ENCODE measurements at regions not wholly inside any gene's neighbourhood (a gene's known extent, or its start where the extent isn't known, plus 50 kb on each side); places are given as distances from the start of the nearest gene placed in this dataset.
A peak's percentile ranks its signal among the peaks of the same experiment; 100 is the strongest.
"Not testable (repeated sequence)": the region's sequence is repeated elsewhere in the genome, so short reads cannot be mapped to it uniquely, and the experiment has no call there.

DNA sequence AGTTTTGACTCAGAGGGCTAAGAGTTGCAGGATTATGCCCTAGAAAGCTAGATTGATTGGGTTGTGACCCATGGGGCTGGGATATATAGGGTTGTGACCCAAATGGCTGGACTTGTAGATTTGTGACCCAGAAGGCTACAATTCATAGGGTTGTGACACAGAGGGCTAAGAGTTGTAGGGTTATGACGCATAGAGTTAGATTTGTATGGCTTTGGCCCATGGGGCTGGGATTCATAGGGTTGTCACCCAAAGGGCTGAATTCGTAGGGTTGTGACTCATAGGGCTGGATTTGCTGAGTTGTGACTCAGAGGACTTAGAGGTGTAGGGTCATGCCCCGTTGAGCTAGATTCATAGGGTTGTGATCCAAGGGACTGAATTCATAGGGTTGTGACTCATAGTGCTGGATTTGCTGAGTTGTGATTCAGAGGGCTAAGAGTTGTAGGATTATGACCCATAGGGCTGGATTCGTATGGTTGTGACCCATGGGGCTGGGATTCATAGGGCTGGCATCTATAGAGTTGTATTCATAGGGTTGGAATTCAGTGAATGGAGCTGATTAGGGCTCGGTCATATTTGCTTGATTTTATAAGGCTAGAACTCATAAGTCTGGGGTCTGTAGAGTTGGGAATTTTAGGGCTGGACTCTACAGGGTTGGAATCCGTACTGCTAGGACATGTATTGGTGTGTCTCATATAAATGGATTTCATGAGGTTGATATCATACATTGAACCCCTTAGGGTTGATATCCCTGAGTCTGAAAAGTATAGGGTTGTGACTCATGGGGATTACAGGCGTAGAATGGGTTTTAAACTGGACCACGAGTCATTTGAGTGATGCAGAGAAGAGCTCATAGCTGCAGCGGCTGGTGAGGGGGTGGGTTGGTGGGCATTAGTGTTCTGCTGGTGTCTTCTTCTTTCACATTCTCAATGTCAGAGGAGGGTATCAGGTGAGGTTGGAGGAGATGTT is 125.7 kb downstream of the CRLF2 start:
- H3K4me3 ChIP-seq (ENCODE audit: low read length), result no peak overlapping the region
- H3K79me1 ChIP-seq (ENCODE audit: low read length), result no peaks in the 10 kb centered on the region
- no peak overlapping the region for H2AK5ac ChIP-seq (ENCODE audit: low read length)
- H3K79me2 ChIP-seq (ENCODE audit: control insufficient read depth, insufficient read depth, low read length), result no peaks in the 10 kb centered on the region
- H2BK15ac ChIP-seq (replicated peaks; ENCODE audit: low read depth), result no peak overlapping the region
- H3K9ac ChIP-seq (ENCODE audit: low read length), result no peak overlapping the region
- no peaks in the 10 kb centered on the region for H3K27me3 ChIP-seq (ENCODE audit: insufficient read depth, low read length, poor library complexity)
- no peaks in the 10 kb centered on the region for H3K4me1 ChIP-seq (ENCODE audit: control insufficient read depth, low read depth, low read length)
- H3K18ac ChIP-seq (ENCODE audit: low read length), result no peak overlapping the region
- no peak overlapping the region for H3K27ac ChIP-seq (ENCODE audit: low read depth, low read length)
- H4K8ac ChIP-seq (ENCODE audit: low read depth, low read length), result no peak overlapping the region
- H2BK5ac ChIP-seq (ENCODE audit: low read length), result no peak overlapping the region
- H3K23ac ChIP-seq (ENCODE audit: low read length), result no peak overlapping the region
- no peaks in the 10 kb centered on the region for H3K36me3 ChIP-seq (ENCODE audit: control insufficient read depth, insufficient read depth, low read length)
- H3K4me2 ChIP-seq (ENCODE audit: low read length), result no peak overlapping the region
- no CpG with 5 or more reads among the region's 9 CpGs for WGBS (ENCODE audit: extremely low coverage, insufficient coverage, low lambda C conversion rate)
- H2BK120ac ChIP-seq (ENCODE audit: low read depth, low read length), result no peak overlapping the region
- no peak overlapping the region for H3K4ac ChIP-seq (ENCODE audit: low read depth, low read length)
- H3K56ac ChIP-seq (ENCODE audit: low read length), result no peak overlapping the region
- no peak for DNase-seq
- no peak overlapping the region for H4K5ac ChIP-seq (ENCODE audit: low read length)

- not testable (repeated sequence) for H3K27ac ChIP-seq (ENCODE audit: low read depth, low read length); H4K5ac ChIP-seq (ENCODE audit: low read length); H3K4me2 ChIP-seq (ENCODE audit: low read length); H3K4me3 ChIP-seq (ENCODE audit: low read length); H3K79me1 ChIP-seq (ENCODE audit: low read length); H2BK5ac ChIP-seq (ENCODE audit: low read length); H3K27me3 ChIP-seq (ENCODE audit: insufficient read depth, low read length, poor library complexity); H4K8ac ChIP-seq (ENCODE audit: low read depth, low read length); H2BK15ac ChIP-seq (replicated peaks; ENCODE audit: low read depth); H3K9ac ChIP-seq (ENCODE audit: low read length); H3K18ac ChIP-seq (ENCODE audit: low read length); H3K4me1 ChIP-seq (ENCODE audit: control insufficient read depth, low read depth, low read length); H3K4ac ChIP-seq (ENCODE audit: low read depth, low read length); H3K56ac ChIP-seq (ENCODE audit: low read length); H3K36me3 ChIP-seq (ENCODE audit: control insufficient read depth, insufficient read depth, low read length); H2BK120ac ChIP-seq (ENCODE audit: low read depth, low read length); H2AK5ac ChIP-seq (ENCODE audit: low read length); DNase-seq; H3K79me2 ChIP-seq (ENCODE audit: control insufficient read depth, insufficient read depth, low read length); H3K23ac ChIP-seq (ENCODE audit: low read length)
- WGBS (ENCODE audit: extremely low coverage, insufficient coverage, low lambda C conversion rate), result no CpG with 5 or more reads among the region's 2 CpGs
Observed at GRCh38 chrX:1085871-1086270, 126.6 kb downstream of the CRLF2 start.

DNA sequence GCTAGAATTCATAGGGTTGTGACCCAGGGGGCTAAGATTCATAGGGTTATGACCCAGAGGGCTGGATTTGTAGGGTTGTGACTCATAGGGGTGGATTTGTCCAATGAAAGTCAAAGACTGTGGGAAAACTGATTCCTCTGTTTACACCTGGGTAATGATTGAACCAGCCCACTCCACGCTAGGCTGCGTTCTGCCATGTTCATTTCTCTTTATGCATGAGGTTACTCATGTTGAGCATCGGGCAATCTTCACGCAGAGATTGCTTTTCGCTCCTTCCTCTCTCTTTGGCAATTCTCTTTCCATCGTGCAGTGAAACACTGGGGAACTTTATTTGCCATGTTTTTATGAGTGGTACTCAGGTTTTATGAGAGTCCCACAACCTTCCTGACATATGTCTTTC is 127.8 kb downstream of the CRLF2 start:
- no peaks in the 10 kb centered on the region for H3K4me1 ChIP-seq (ENCODE audit: control insufficient read depth, low read depth, low read length)

DNA sequence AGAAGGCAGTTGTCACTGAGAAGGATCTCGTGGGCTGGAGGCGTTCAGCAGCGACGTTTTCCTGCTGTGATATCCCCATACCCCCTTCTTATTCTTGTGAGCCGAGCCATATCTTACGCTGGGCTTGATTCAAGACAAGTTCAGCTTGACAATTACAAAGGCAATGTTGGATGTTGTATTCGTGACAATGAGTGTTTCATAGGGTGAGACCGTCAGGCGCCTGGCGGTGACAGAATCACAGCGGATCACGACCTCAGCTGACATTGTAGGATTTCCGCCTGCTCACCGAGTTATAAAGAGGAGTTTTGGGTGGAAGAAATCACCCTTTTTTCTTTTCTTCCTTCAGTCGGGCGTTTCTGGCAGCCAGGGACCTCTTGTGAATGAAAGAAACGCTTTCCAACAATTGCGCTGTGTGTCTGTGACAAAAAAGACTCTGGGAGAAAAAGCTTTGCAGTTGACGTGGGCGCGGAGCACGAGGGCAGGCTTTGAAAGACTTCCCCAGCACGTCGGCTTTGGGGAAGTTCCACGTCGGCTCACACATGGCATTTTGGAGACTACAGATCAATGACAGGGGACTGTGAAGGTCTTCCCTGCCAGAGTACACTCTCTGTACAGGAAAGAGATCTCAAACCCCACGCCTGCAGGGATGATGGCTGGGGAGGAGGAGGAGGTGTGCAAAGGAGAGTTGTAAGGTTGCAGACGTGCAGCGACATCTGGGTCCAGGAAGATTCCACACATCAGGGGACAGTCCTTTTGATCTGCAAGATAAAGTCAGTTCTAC is 135.4 kb downstream of the CRLF2 start:
- H3K18ac ChIP-seq (ENCODE audit: low read length), result no peak overlapping the region
- DNase-seq, result no peak
- H2BK120ac ChIP-seq (ENCODE audit: low read depth, low read length), result no peak overlapping the region
- H3K79me1 ChIP-seq (ENCODE audit: low read length), result no peaks in the 10 kb centered on the region
- H2AK5ac ChIP-seq (ENCODE audit: low read length), result no peak overlapping the region
- H3K4me3 ChIP-seq (ENCODE audit: low read length), result no peak overlapping the region
- peak overlapping the region; percentile 7 for H3K56ac ChIP-seq (ENCODE audit: low read length)
- H3K27me3 ChIP-seq (ENCODE audit: insufficient read depth, low read length, poor library complexity), result no peaks in the 10 kb centered on the region
- H3K27ac ChIP-seq (ENCODE audit: low read depth, low read length), result no peak overlapping the region
- H2BK15ac ChIP-seq (replicated peaks; ENCODE audit: low read depth), result no peak overlapping the region
- H3K4me2 ChIP-seq (ENCODE audit: low read length), result no peak overlapping the region
- no peaks in the 10 kb centered on the region for H3K4me1 ChIP-seq (ENCODE audit: control insufficient read depth, low read depth, low read length)
- H3K23ac ChIP-seq (ENCODE audit: low read length), result no peak overlapping the region
- WGBS (ENCODE audit: extremely low coverage, insufficient coverage, low lambda C conversion rate), result no CpG with 5 or more reads among the region's 29 CpGs
- H3K79me2 ChIP-seq (ENCODE audit: control insufficient read depth, insufficient read depth, low read length), result no peaks in the 10 kb centered on the region
- H3K9ac ChIP-seq (ENCODE audit: low read length), result no peak overlapping the region
- H4K5ac ChIP-seq (ENCODE audit: low read length), result no peak overlapping the region
- H4K8ac ChIP-seq (ENCODE audit: low read depth, low read length), result no peak overlapping the region
- H3K4ac ChIP-seq (ENCODE audit: low read depth, low read length), result no peak overlapping the region
- H3K36me3 ChIP-seq (ENCODE audit: control insufficient read depth, insufficient read depth, low read length), result no peaks in the 10 kb centered on the region
- no peak overlapping the region for H2BK5ac ChIP-seq (ENCODE audit: low read length)

More for the DNA sequence above, 127.8 kb downstream of the CRLF2 start:
- H3K9ac ChIP-seq (ENCODE audit: low read length), result no peak overlapping the region
- H3K4me3 ChIP-seq (ENCODE audit: low read length), result no peak overlapping the region
- H3K56ac ChIP-seq (ENCODE audit: low read length), result no peak overlapping the region
- H4K5ac ChIP-seq (ENCODE audit: low read length), result no peak overlapping the region
- H2AK5ac ChIP-seq (ENCODE audit: low read length), result no peak overlapping the region
- no peak overlapping the region for H2BK15ac ChIP-seq (replicated peaks; ENCODE audit: low read depth)
- H3K36me3 ChIP-seq (ENCODE audit: control insufficient read depth, insufficient read depth, low read length), result no peaks in the 10 kb centered on the region
- no peak overlapping the region for H3K23ac ChIP-seq (ENCODE audit: low read length)
- H3K27me3 ChIP-seq (ENCODE audit: insufficient read depth, low read length, poor library complexity), result no peaks in the 10 kb centered on the region
- no peaks in the 10 kb centered on the region for H3K79me1 ChIP-seq (ENCODE audit: low read length)
- H2BK120ac ChIP-seq (ENCODE audit: low read depth, low read length), result no peak overlapping the region
- no peak overlapping the region for H3K4ac ChIP-seq (ENCODE audit: low read depth, low read length)
- H3K4me2 ChIP-seq (ENCODE audit: low read length), result no peak overlapping the region
- H2BK5ac ChIP-seq (ENCODE audit: low read length), result no peak overlapping the region
- H3K18ac ChIP-seq (ENCODE audit: low read length), result no peak overlapping the region
- no peaks in the 10 kb centered on the region for H3K79me2 ChIP-seq (ENCODE audit: control insufficient read depth, insufficient read depth, low read length)
- WGBS (ENCODE audit: extremely low coverage, insufficient coverage, low lambda C conversion rate), result no CpG with 5 or more reads among the region's 6 CpGs
- no peak overlapping the region for H3K27ac ChIP-seq (ENCODE audit: low read depth, low read length)
- DNase-seq, result no peak
- no peak overlapping the region for H4K8ac ChIP-seq (ENCODE audit: low read depth, low read length)

GRCh38 chrX:1075741-1076140 is 136.7 kb downstream of the CRLF2 start:
- H2AK5ac ChIP-seq (ENCODE audit: low read length), result no peak overlapping the region
- WGBS (ENCODE audit: extremely low coverage, insufficient coverage, low lambda C conversion rate), result no CpG with 5 or more reads among the region's 7 CpGs
- H3K79me1 ChIP-seq (ENCODE audit: low read length), result no peaks in the 10 kb centered on the region
- H2BK15ac ChIP-seq (replicated peaks; ENCODE audit: low read depth), result no peak overlapping the region
- H4K8ac ChIP-seq (ENCODE audit: low read depth, low read length), result no peak overlapping the region
- no peak for DNase-seq
- H3K4me3 ChIP-seq (ENCODE audit: low read length), result no peak overlapping the region
- no peak overlapping the region for H3K4ac ChIP-seq (ENCODE audit: low read depth, low read length)
- no peaks in the 10 kb centered on the region for H3K27me3 ChIP-seq (ENCODE audit: insufficient read depth, low read length, poor library complexity)
- no peak overlapping the region for H3K56ac ChIP-seq (ENCODE audit: low read length)
- H3K4me2 ChIP-seq (ENCODE audit: low read length), result no peak overlapping the region
- H4K5ac ChIP-seq (ENCODE audit: low read length), result no peak overlapping the region
- no peak overlapping the region for H2BK5ac ChIP-seq (ENCODE audit: low read length)
- H3K4me1 ChIP-seq (ENCODE audit: control insufficient read depth, low read depth, low read length), result no peaks in the 10 kb centered on the region
- no peak overlapping the region for H3K18ac ChIP-seq (ENCODE audit: low read length)
- no peaks in the 10 kb centered on the region for H3K36me3 ChIP-seq (ENCODE audit: control insufficient read depth, insufficient read depth, low read length)
- H3K9ac ChIP-seq (ENCODE audit: low read length), result no peak overlapping the region
- H3K79me2 ChIP-seq (ENCODE audit: control insufficient read depth, insufficient read depth, low read length), result no peaks in the 10 kb centered on the region
- H3K27ac ChIP-seq (ENCODE audit: low read depth, low read length), result no peak overlapping the region
- H2BK120ac ChIP-seq (ENCODE audit: low read depth, low read length), result no peak overlapping the region
- no peak overlapping the region for H3K23ac ChIP-seq (ENCODE audit: low read length)
